Uterus (tissue), 2 donors: ENCODE measurements at regions not wholly inside any gene's neighbourhood (a gene's known extent, or its start where the extent isn't known, plus 50 kb on each side); places are given as distances from the start of the nearest gene placed in this dataset.

Experiments used
- CTCF ChIP-seq, 4 experiments: fragments of 200-600 bp in 2 of 4; fragments of 450-650 bp in 2 of 4; sonication (generic) in 2 of 4; IDR thresholded peaks; one replicate each; pipeline ENCODE4 v1.5.1; 2016 to 2019; ENCODE audit warnings: antibody characterized with exemption in 4 of 4, mild to moderate bottlenecking in 2 of 4, moderate library complexity in 1 of 4
- POLR2A ChIP-seq, 2 donors: fragments of 450-650 bp; IDR thresholded peaks; one replicate each; pipeline ENCODE4 v1.6.1; 2016; ENCODE audit warnings: antibody characterized with exemption in 2 of 2, mild to moderate bottlenecking in 1 of 2, moderate library complexity in 1 of 2

GRCh38 chr2:48144777-48145176 is 169.7 kb upstream of the FOXN2 start:
- no peak for TF ChIP-seq CTCF (IDR thresholded peaks at IDR 0.05)
- no peak for TF ChIP-seq POLR2A (IDR thresholded peaks at IDR 0.05)
